Stimulated activated CD8-positive, alpha-beta memory T cell treated with anti-CD3 and anti-CD28 coated beads, Interleukin-12 subunit alpha, Interleukin-12 subunit beta, amount 100 ng/mL, for 1 hour (primary cell): ENCODE measurements at regions not wholly inside any gene's neighbourhood (a gene's known extent, or its start where the extent isn't known, plus 50 kb on each side); places are given as distances from the start of the nearest gene placed in this dataset.
"Not testable (repeated sequence)": the region's sequence is repeated elsewhere in the genome, so short reads cannot be mapped to it uniquely, and the experiment has no call there.

Source experiments
- DNase-seq: peaks from one replicate; pipeline ENCODE4 v3.0.0-alpha.2; 2020; ENCODE audit warnings: low read depth

GRCh38 chr6:141393405-141394124, 739.2 kb upstream of the GJE1 start:
- DNase-seq, result no peak

- not testable (repeated sequence) for DNase-seq
These were observed 741.6 kb upstream of the GJE1 start for GRCh38 chr6:141391135-141391534.

- no peak for DNase-seq
These were observed 744.1 kb upstream of the GJE1 start for GRCh38 chr6:141388666-141389065.

GRCh38 chr6:141370438-141370837, 762.3 kb upstream of the GJE1 start:
- no peak for DNase-seq

- not testable (repeated sequence) for DNase-seq
These were observed 765.9 kb upstream of the GJE1 start for GRCh38 chr6:141366796-141367195.

GRCh38 chr6:141364694-141365093, 768.0 kb upstream of the GJE1 start:
- no peak for DNase-seq

GRCh38 chr6:141364232-141364631, 768.5 kb upstream of the GJE1 start:
- no peak for DNase-seq

GRCh38 chr6:141361559-141361958, 771.2 kb upstream of the GJE1 start:
- DNase-seq, result no peak

- DNase-seq, result no peak
These were observed 772.8 kb upstream of the GJE1 start for GRCh38 chr6:141359953-141360352.

GRCh38 chr6:141354191-141354955, 778.4 kb upstream of the GJE1 start:
- DNase-seq, result no peak

GRCh38 chr6:141351721-141352120, 781.0 kb upstream of the GJE1 start:
- no peak for DNase-seq

GRCh38 chr6:141349710-141350109, 783.0 kb upstream of the GJE1 start:
- no peak for DNase-seq

- no peak for DNase-seq
These were observed 784.7 kb upstream of the GJE1 start for GRCh38 chr6:141347906-141348492.

- no peak for DNase-seq
These were observed 785.6 kb upstream of the GJE1 start for GRCh38 chr6:141347086-141347485.

GRCh38 chr6:141346535-141346934, 786.2 kb upstream of the GJE1 start:
- DNase-seq, result no peak

GRCh38 chr6:141337191-141337590, 795.5 kb upstream of the GJE1 start:
- no peak for DNase-seq

GRCh38 chr6:141335477-141336273, 797.0 kb upstream of the GJE1 start:
- no peak for DNase-seq

GRCh38 chr6:141326925-141327324, 805.8 kb upstream of the GJE1 start:
- DNase-seq, result no peak

GRCh38 chr6:141326426-141326825, 806.3 kb upstream of the GJE1 start:
- DNase-seq, result no peak

GRCh38 chr6:141321493-141322347, 811.0 kb upstream of the GJE1 start:
- DNase-seq, result no peak

- DNase-seq, result no peak
These were observed 816.5 kb upstream of the GJE1 start for GRCh38 chr6:141316236-141316635.
